Activated CD4-positive, alpha-beta T cell treated with anti-CD3 and anti-CD28 coated beads, Interleukin-2, amount 50 U/mL, for 24 hours (primary cell): ENCODE measurements at regions not wholly inside any gene's neighbourhood (a gene's known extent, or its start where the extent isn't known, plus 50 kb on each side); places are given as distances from the start of the nearest gene placed in this dataset.

Source experiments
- DNase-seq, 2 donors: peaks; one replicate each; pipeline ENCODE4 v3.0.0-alpha.2; 2020; ENCODE audit warnings: low read depth in 1 of 2, low spot score in 1 of 2

GRCh38 chr19:16000024-16000663 is 51.3 kb downstream of the OR10H4 start:
- no peak for DNase-seq

- peak in 1 of 2 donors; percentile 42 for DNase-seq
Observed at GRCh38 chr19:16001481-16002312, 52.9 kb downstream of the OR10H4 start.

GRCh38 chr19:16002406-16003384 is 53.9 kb downstream of the OR10H4 start:
- DNase-seq: no peak

DNA sequence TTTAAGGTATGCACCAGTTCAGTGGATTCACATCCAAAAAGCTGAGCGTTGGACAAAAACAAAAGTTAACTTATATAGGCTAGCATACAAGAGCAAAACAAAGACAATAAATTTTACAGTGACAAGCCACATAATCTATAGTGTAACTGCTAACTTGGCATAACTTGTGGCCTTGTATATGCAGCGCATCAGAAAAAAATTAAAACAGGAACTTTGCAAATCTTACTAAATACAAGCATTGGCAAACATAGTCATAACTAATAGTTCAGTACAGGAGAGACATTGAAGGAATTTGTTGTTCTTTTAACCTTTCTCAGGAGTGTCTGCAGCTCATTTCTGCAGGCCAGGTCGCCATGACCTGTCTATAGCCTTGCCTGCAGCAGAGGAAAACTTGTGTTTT is 54.6 kb downstream of the OR10H4 start:
- no peak for DNase-seq

- DNase-seq: no peak
Observed at GRCh38 chr19:16005925-16006324, 57.1 kb downstream of the OR10H4 start.

DNA sequence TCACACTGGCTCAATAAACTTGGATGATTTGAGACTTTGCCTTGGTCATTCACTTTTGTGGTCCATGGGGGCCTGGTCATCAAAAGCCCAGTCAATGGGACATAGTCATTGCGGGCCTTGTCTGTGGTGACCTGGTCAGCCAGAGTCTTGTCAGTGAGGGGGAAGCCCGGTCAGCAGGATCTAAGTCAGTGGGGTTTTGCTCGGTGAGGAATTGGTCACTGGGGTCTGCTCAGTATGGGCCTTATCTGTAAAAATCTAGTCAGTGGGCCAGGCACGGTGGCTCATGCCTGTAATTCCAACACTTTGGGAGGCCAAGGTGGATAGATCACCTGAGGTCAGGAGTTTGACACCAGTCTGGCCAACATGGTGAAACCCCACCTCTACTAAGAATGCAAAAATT is 63.7 kb upstream of the TPM4 start:
- no peak for DNase-seq

- DNase-seq: no peak
Observed at GRCh38 chr19:16013181-16013850, 63.0 kb upstream of the TPM4 start.

DNA sequence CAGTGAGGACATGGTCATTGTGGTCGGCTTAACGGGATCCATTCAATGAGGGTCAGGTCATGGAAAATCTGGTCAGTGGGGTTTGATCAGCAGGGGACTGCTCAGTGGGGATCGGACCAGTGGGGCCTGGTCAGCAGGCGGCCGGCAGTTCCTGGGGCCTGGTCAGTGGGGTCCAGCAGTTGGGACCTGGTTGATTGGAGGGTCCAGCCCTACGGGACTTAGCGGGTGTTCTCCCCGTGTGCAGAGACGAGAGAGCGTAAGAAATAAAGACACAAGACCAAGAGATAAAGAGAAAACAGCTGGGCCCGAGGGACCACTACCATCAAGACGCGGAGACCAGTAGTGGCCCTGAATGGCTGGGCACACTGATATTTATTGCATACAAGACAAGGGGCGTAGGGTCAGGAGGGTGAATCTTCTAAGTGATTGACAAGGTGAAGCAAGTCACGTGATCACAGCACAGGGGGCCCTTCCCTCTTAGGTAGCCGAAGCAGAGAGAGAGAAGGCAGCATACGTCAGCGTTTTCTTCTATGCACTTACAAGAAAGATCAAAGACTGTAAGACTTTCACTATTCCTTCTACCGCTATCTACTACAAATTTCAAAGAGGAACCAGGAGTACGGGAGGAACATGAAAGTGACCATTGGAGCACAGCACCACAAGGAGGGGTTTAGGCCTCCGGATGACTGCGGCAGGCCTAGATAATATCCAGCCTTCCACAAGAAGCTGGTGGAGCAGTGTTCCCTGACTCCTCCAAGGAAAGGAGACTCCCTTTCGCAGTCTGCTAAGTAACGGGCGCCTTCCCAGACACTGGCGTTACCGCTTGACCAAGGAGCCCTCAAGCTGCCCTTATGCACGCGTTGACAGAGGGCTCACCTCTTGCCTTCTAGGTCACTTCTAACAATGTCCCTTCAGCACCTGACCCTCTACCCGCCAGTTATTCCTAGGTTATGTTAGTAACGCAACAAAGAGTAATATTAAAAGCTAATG is 62.1 kb upstream of the TPM4 start:
- DNase-seq: no peak

- no peak for DNase-seq
Observed at GRCh38 chr19:16014923-16015804, 61.1 kb upstream of the TPM4 start.

DNA sequence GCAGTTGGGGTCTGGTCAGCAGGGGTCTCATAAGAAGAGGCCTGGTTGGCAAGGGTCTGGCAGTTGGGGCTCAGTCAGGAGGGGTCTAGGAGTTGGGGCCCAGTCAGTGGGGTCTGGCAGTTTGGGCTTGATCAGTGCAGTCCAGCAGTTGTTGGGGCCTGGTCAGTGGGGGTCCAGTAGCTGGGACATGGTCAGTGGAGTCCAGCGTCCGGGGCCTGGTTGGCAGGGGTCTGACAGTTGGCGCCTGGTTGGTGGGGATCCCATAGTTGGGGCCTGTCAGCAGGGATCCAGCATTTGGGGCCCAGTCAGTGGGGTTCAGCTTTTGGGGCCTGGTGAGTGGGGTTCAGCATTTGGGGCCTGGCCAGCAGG is 60.5 kb upstream of the TPM4 start:
- DNase-seq: no peak

GRCh38 chr19:16016226-16017137 is 59.8 kb upstream of the TPM4 start:
- DNase-seq: no peak

DNA sequence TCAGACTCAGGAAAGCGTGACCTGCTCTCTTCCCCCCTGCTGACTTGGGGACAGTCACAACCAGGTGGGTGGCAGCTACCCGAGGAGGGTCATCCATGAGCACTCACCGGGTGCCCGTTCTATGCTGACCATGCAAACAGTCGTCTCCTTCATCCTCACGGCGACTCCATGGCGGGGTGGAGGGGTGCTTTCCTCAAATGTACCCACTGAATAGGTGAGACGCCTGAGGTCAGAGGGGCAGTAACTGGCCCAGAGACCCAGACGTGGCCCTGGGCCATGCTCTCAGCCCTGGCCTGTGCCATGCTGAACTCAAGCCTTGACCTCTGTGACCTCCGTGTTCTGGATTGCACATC is 59.2 kb upstream of the TPM4 start:
- no peak for DNase-seq

DNA sequence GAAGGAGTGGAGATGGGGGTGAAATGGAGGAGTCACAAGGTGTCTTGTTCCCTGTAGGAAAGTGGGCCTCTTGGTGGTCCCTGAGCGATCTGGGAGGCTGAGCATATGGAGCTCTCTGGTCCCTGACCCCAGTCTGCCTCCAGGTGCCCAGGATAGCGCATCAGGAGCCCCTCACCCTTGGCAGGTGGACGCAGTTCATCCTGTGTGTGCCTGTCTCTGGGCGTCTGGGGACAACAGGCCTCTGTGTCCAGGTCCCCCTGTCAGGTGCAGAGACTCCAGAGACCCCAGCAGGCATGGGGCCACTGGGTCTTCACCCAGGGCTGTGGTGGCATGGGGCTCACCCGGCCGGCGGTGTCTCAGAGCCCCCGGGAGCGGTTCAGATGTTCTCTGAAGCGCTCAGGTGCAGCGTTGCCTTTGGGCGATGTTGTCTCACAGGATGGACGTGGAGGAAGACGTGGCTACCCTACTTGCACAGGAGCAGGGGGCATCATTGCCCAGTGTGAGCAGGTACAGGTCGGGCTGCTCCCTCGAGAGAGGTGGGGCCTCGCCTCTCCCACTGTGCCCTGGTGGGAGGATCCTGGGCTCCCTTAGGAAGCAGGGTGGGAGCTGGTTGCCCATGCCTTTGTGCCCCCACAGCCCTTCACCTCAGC is 58.1 kb upstream of the TPM4 start:
- no peak for DNase-seq

GRCh38 chr19:16018801-16019551 is 57.3 kb upstream of the TPM4 start:
- no peak for DNase-seq

- DNase-seq: no peak
Observed at GRCh38 chr19:16019691-16020448, 56.4 kb upstream of the TPM4 start.

GRCh38 chr19:16021796-16022195 is 54.5 kb upstream of the TPM4 start:
- no peak for DNase-seq
